GM19238 (cell line): ENCODE measurements at regions not wholly inside any gene's neighbourhood (a gene's known extent, or its start where the extent isn't known, plus 50 kb on each side); places are given as distances from the start of the nearest gene placed in this dataset.
"Not testable (repeated sequence)": the region's sequence is repeated elsewhere in the genome, so short reads cannot be mapped to it uniquely, and the experiment has no call there.

Experiments
- DNase-seq: peaks from one replicate; pipeline ENCODE4 v3.0.0; 2011; ENCODE audit warnings: low spot score; ENCODE audit not compliant: insufficient read length

DNA sequence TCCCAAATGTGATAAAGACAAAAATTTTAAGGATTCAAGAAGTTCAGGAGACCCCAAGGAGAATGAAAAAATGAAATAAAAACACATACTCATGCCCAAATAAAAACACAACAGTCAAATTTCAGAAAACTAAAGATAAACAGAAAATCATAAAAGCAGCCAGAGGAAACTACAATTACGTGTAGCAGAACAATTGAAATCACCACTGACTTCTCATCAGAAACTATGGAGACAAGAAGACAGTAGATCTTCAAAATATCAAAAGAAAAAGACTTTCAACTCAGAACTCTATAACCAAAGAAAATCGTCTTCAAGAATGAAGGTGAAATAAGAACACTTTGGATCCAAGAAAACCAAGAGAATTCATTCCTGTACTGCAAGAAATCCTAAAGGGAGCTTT lies 54.9 kb downstream of the DIO3 start:
- DNase-seq: no peak

- DNase-seq: no peak
These were observed 58.2 kb downstream of the DIO3 start for GRCh38 chr14:101619484-101619883.

- DNase-seq: no peak
These were observed 58.9 kb downstream of the DIO3 start for GRCh38 chr14:101620031-101620788.

DNA sequence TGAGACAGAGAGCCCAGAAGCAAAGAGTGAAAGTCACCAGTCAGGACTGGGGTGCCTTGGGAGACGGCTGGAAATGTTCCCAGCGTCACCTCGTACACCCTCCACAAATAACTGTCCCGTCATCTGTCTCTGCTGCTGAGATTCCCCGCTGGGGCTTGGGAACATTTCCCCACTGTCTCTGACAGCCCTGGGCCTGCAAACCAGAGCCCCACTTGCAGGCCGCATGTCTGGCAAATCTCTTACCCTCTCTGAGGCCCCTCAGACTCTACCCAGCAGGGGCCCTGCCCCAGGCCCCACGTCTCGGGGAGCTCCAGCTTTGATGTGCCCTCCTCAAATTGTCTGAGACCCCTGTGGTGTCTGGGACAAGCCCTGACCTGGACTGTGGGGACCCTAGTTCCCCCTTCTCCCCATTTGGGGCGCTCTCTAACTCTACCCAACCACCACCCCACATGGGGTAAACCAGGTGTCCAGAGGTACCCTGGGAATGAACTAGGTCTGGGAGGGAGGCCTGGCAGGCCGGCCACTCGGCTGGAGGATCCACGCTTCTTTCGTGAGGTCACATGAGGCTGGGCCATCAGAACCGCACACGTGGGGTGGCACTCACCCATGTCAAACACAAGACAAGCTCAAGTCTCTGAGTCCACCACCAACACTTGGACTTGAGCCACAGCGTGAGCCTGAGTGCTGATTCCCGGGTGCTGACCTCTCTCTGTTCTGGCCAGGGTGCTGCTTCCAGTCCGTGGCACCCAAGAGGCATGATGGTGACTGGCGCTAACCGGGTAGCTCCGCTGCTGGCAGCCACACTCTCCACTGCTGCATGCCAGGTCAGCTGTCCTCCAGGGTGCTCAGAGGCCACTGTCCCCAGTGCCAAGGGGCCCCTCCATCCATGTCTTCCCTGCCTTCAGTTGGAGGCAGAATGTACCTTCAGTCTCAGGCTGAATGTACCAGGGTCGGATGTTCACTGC lies 59.8 kb downstream of the DIO3 start:
- DNase-seq: no peak

GRCh38 chr14:101622251-101623076 lies 61.2 kb downstream of the DIO3 start:
- DNase-seq: no peak

- DNase-seq: no peak
These were observed 61.7 kb downstream of the DIO3 start for GRCh38 chr14:101623077-101623372.

- no peak for DNase-seq
These were observed 62.6 kb downstream of the DIO3 start for GRCh38 chr14:101623685-101624444.

DNA sequence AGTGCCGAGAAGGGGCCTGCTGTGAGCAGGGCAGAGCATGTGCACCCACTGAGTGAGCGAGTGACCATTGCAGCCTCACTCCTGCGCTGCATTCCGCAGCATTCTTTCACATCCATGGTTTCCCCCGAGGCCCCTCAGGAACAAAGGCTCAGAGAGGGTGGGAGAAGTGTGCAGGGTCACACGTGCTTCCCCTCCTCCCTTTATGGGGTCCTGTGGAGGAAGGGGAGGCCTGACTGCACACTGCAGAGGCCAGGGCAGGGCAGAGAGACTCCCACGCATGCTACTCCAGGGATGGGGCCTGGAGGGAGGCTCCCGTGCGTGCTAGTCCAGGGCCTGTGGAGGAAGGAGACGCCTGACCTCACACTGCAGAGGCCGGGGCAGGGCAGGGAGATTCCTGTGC lies 63.2 kb downstream of the DIO3 start:
- DNase-seq: no peak

DNA sequence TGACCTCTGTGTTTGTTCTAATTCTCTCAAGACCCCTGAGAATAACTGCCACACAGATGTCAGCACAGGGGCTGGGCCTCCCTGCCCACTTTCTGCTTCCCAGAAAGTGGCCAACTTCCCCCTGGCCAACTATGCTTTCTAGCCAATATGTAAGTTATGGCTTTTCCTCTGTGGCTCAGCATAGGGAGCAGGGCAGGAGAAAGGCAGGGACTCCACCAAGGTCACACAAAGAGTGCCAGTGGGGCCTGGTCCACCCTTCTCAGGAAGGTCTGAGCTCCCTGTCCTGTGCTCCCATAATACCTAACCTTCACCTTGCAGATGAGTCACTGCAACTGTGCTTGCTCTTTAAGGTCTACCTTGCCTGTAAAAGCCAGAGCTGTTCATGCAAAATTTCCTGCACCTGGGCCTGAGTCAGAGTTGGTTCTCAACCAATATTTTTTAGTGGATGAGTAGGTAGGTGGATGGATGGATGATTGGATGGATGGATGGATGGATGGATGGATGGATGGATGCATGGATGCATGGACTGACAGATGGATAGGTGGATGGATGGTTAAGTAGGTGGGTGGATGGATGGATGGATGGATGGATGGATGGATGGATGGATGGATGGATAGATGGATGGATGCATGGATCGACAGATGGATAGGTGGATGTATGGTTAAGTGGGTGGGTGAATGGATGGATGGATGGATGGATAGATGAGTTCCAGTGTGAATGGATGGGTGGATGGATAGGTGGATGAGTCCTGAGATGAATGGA lies 64.2 kb downstream of the DIO3 start:
- DNase-seq: no peak

DNA sequence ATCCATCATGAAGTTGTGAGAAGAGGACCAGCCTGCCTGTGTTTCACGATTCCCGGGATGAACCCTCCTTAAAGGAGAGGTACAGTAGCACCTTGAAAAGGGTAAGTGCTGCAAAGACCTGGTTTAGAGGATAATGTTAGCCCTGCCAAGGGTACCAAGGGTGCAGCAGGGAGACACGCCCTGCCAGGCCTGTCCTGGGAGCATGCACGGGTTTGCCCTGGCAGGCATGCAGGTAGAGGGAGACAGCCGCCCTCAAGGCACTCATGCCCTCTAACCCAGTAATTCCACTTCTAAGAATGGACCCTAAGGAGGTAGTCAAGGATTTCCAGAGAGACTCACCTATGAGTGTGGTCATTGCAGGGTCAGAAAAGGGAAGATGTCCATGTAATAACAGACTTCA lies 65.0 kb downstream of the DIO3 start:
- no peak for DNase-seq

GRCh38 chr14:101627915-101628262 lies 66.6 kb downstream of the DIO3 start:
- DNase-seq: no peak

DNA sequence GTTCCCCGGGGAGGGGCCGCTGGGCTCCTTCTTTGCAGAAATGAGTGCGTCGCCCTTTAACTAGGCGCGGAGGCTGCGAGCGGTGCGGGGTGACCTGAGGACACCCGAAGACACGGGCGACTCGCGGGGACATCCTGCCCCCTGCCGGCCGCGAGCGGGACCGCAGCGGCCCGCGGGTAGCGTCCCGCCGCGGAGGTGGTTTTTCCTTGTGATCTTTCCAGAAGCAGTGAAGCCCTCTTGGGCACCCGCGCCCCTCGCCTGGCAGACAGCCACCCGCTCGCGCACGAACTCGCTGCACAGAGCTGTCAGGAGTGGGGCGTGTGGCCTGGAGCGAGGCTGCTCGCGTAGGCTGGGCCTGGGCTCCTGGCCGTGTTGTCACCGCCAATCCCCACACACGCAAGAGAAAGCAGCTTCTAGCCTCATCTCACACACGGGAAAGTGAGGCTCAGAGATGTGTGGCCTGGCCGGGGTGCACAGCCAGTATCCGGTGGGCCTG lies 67.2 kb downstream of the DIO3 start:
- DNase-seq: peak; percentile 69

DNA sequence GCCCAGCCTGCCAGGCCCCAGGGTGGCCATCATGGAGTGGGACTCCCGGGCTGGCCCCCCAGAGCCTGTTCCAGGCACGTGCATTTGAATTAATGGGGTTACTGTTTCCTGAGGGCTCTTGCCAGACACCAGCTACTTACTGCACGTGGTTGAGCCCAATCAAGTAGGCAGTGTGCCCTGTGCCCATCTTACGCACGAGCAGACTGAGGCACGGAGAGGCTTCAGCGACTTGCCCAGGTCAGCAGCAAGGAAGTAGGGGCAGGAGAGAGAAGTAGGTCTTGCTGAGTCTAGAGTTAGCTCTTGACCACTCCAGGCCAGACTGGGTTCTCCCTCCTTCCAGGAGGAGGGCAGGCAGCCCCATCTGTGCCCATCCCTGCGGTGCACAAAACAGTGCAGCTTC lies 67.7 kb downstream of the DIO3 start:
- no peak for DNase-seq

DNA sequence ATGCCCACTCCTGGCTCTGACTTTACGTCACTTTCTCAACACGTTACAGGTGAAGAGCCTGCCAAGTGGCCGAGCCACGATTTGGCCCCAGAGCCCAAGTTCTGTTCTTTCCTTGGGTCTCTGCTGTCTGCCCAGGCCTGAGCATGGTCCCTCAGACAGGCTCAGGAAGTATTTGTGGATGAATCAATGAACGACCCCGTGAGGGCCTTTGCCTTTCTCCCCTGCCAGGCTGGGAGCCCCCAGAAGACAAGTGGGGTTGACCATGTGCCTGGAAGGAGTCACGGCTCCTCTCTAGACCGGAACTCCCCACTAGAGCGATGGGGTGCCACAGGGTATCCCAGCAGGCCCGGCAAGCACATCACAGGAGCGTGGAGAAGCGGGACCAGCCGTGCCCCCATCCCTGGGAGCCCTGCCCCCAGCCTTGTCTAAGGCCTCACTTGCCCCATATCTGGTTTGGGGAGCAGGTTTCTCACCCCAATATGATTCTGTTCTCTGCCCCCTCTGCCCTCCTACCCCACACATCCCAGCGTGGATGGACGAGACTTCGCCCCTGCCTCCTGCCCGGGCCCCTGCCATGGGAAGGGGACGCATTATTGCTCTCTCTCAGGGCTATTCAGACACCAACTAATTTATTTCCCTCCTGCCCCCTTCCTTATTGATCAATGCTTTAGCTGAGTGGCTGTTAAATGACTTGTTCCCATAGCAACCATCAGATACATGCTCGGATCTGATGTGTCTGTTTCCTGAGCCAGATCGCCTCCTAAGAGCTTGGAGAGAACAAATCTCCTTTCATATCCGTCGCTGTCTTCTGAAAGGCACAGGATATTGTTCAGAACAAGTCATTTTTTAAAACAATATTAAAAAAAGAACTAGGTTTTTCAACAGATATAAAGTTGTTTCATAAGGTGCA lies 69.0 kb downstream of the DIO3 start:
- no peak for DNase-seq

DNA sequence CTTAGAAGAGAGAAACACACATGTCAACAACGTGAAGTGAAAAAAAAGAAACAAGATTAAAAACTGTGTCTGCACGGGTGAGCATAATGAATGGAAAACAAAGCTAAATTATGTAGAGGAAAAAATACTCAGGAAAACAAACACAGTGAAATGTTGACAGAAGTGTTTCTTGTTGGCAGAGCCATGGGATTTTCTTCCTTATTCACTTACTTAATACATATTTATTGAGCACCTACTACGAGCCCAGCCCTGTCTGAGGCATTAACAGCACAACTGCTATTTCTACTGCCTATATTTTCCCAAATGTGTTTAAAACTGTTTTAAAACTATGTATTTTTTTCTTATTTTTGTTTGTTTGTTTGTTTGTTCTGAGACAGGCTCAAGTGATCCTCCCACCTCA lies 69.9 kb downstream of the DIO3 start:
- DNase-seq: no peak

DNA sequence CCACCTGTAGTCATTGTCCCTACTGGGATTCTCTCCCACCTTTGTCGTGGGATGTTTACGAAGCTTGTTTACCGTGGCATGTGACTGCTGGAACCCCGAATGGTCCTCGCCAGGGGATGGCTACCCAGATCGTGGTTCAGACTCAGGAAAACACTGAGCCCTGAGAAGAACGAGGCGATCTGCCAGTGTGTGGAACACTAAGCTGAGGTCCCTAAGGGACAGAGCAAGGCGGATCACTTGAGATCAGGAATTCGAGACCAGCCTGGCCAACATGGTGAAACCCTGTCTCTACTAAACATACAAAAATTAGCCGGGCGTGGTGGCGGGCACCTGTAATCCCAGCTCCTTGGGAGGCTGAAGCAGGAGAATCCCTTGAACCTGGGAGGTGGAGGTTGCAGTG lies 70.7 kb downstream of the DIO3 start:
- DNase-seq: not testable (repeated sequence)

DNA sequence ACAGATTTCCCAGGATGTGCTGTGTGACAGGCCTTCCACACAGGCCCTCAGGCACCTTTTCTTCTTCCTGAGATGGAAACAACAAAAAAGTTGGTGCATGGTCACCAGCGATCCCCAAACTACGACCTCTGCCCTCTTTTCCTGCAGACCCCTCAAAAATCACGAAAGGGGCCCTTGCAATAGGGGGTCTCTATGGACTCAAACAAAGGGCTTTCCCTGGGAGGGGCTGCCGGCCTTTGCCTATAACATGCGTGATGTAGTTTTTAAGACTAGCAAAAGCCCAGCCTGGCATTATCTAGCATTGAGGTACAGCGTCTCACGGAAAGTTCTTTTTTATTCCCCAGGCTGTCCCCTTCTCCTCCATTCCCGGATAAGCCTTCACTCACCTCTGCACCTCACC lies 71.2 kb downstream of the DIO3 start:
- DNase-seq: no peak

DNA sequence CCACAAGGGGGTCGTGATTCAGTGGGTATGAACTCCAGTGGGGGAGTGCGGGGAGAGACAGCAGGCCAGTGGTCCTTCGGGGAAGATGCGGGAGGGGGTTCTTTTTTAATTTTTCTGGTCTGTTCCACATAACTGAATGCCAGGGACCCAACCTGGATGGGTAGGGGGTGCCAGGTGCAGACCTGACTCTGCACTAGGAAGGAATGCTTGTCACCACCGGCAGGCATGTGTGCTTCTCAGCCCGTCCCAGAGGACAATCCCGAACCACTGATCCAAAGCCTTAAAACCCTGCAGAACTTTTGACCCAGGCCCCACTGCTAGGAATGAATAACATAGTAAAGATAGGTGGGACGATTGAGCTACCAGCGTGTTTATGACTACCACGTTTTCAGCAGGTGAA lies 72.0 kb downstream of the DIO3 start:
- DNase-seq: no peak

GRCh38 chr14:101634202-101634849 lies 73.0 kb downstream of the DIO3 start:
- no peak for DNase-seq
